Liver (tissue), 8 donors: ENCODE measurements at regions not wholly inside any gene's neighbourhood (a gene's known extent, or its start where the extent isn't known, plus 50 kb on each side); places are given as distances from the start of the nearest gene placed in this dataset.

Experiments used
- DNase-seq: peaks from one replicate; pipeline ENCODE4 v3.0.0-alpha.2; 2017; ENCODE audit warnings: low spot score
- H3K27ac ChIP-seq, 2 donors: one replicate each; pipeline ENCODE4 v1.7.0; 2013; ENCODE audit warnings: inconsistent platforms in 2 of 2, low read length in 2 of 2, control low read depth in 1 of 2, low read depth in 1 of 2, mild to moderate bottlenecking in 1 of 2
- H3K27me3 ChIP-seq, 4 donors: one replicate each; pipeline versions ENCODE4 v1.6.1 to v1.7.0; 2013; ENCODE audit warnings: low read length in 3 of 4, inconsistent platforms in 1 of 4, mild to moderate bottlenecking in 1 of 4, moderate library complexity in 1 of 4; ENCODE audit not compliant: control insufficient read depth in 4 of 4, insufficient read depth in 4 of 4
- H3K36me3 ChIP-seq, 4 donors: one replicate each; pipeline versions ENCODE4 v1.6.1 to v1.7.0; 2013; ENCODE audit warnings: low read length in 3 of 4, mild to moderate bottlenecking in 3 of 4, low read depth in 1 of 4, moderate library complexity in 1 of 4; ENCODE audit not compliant: control insufficient read depth in 4 of 4, insufficient read depth in 3 of 4
- H3K4me1 ChIP-seq, 4 donors: one replicate each; pipeline versions ENCODE4 v1.6.1 to v1.7.0; 2013; ENCODE audit warnings: low read length in 3 of 4, mild to moderate bottlenecking in 3 of 4, moderate library complexity in 1 of 4; ENCODE audit not compliant: control insufficient read depth in 4 of 4, insufficient read depth in 4 of 4
- H3K4me3 ChIP-seq, 3 donors: one replicate each; pipeline versions ENCODE4 v1.6.1 to v1.7.0; 2013; ENCODE audit warnings: low read length in 3 of 3, control low read depth in 1 of 3, low read depth in 1 of 3, mild to moderate bottlenecking in 1 of 3
- H3K9ac ChIP-seq, 2 donors: one replicate each; pipeline ENCODE4 v1.7.0; 2013; ENCODE audit warnings: low read length in 2 of 2, mild to moderate bottlenecking in 2 of 2, moderate library complexity in 2 of 2, control low read depth in 1 of 2, low read depth in 1 of 2
- H3K9me3 ChIP-seq, 4 donors: one replicate each; pipeline versions ENCODE4 v1.6.1 to v1.7.0; 2013; ENCODE audit warnings: low read length in 3 of 4; ENCODE audit not compliant: control insufficient read depth in 4 of 4
- EGR1 ChIP-seq, 2 donors: IDR thresholded peaks; 2 replicates each; pipeline ENCODE4 v1.6.1; 2016 to 2018; ENCODE audit warnings: antibody characterized with exemption in 2 of 2, low read depth in 2 of 2
- FOXA1 ChIP-seq: IDR thresholded peaks from 2 replicates; pipeline ENCODE4 v1.6.1; 2016; ENCODE audit warnings: antibody characterized with exemption
- FOXA2 ChIP-seq: IDR thresholded peaks from 2 replicates; pipeline ENCODE4 v1.6.1; 2016; ENCODE audit warnings: antibody characterized with exemption
- GABPA ChIP-seq, 2 donors: IDR thresholded peaks in 1 of 2; conservative IDR thresholded peaks in 1 of 2; 2 replicates each; pipeline ENCODE4 v1.6.1; 2016; ENCODE audit warnings: antibody characterized with exemption in 2 of 2, mild to moderate bottlenecking in 1 of 2, moderate library complexity in 1 of 2
- HNF4A ChIP-seq, 2 donors: conservative IDR thresholded peaks; 2 replicates each; pipeline ENCODE4 v1.6.1; 2016; ENCODE audit warnings: antibody characterized with exemption in 2 of 2, mild to moderate bottlenecking in 2 of 2
- HNF4G ChIP-seq: IDR thresholded peaks from 2 replicates; pipeline ENCODE4 v1.6.1; 2016; ENCODE audit warnings: antibody characterized with exemption
- JUND ChIP-seq, 2 donors: IDR thresholded peaks; 2 replicates each; pipeline ENCODE4 v1.6.1; 2016; ENCODE audit warnings: antibody characterized with exemption in 2 of 2
- NR2F2 ChIP-seq: IDR thresholded peaks from 2 replicates; pipeline ENCODE4 v1.6.1; 2016; ENCODE audit warnings: antibody characterized with exemption
- RAD21 ChIP-seq, 2 donors: IDR thresholded peaks; 2 replicates each; pipeline ENCODE4 v1.6.1; 2016; ENCODE audit warnings: antibody characterized with exemption in 2 of 2, mild to moderate bottlenecking in 2 of 2
- REST ChIP-seq: IDR thresholded peaks from 2 replicates; pipeline ENCODE4 v1.6.1; 2016; ENCODE audit warnings: antibody characterized with exemption, mild to moderate bottlenecking
- RXRA ChIP-seq, 2 donors: IDR thresholded peaks; 2 replicates each; pipeline ENCODE4 v1.6.1; 2017 to 2018; ENCODE audit warnings: antibody characterized with exemption in 2 of 2, mild to moderate bottlenecking in 1 of 2
- SP1 ChIP-seq: IDR thresholded peaks from 2 replicates; pipeline ENCODE4 v1.6.1; 2018; ENCODE audit warnings: antibody characterized with exemption, mild to moderate bottlenecking
- TAF1 ChIP-seq: conservative IDR thresholded peaks from 2 replicates; pipeline ENCODE4 v1.6.1; 2016; ENCODE audit warnings: antibody characterized with exemption, mild to moderate bottlenecking
- YY1 ChIP-seq: IDR thresholded peaks from 2 replicates; pipeline ENCODE4 v1.6.1; 2016; ENCODE audit warnings: antibody characterized with exemption, mild to moderate bottlenecking
- WGBS: extraction: QIAGEN DNeasy Blood & Tissue Kit; methylation state at CpG from one replicate; pipeline ENCODE4 v1.1.7; 2013; 5-methylcytosine and 5-hydroxymethylcytosine counted together
- TF ChIP-seq, protein P1 (sequence below): IDR thresholded peaks from 2 replicates; pipeline ENCODE4 v1.6.1; 2016; ENCODE audit warnings: antibody characterized with exemption
- TF ChIP-seq, protein P2 (sequence below): IDR thresholded peaks from 2 replicates; pipeline ENCODE4 v1.6.1; 2016; ENCODE audit warnings: antibody characterized with exemption
- TF ChIP-seq, protein P3 (sequence below): IDR thresholded peaks from 2 replicates; pipeline ENCODE4 v1.6.1; 2016; ENCODE audit warnings: antibody characterized with exemption
- TF ChIP-seq, protein P4 (sequence below): fragments of 150-350 bp; IDR thresholded peaks from 2 replicates; pipeline ENCODE4 v1.5.1; 2017; ENCODE audit warnings: improper control_type of control experiment, low read depth, low read length; ENCODE audit not compliant: missing input control
- donor health status: healthy.
- donor health status: healthy.
- donor health status: healthy.
- donor health status: healthy.
- donor health status: healthy.

GRCh38 chr1:67614511-67614934 lies 70.5 kb upstream of the GADD45A start (continued):
- TF ChIP-seq EGR1 (IDR thresholded peaks at IDR 0.05; ENCODE audit: low read depth in 2 of 2) = no peak
- no peak for TF ChIP-seq HNF4G
- TF ChIP-seq TAF1 = no peak

DNA sequence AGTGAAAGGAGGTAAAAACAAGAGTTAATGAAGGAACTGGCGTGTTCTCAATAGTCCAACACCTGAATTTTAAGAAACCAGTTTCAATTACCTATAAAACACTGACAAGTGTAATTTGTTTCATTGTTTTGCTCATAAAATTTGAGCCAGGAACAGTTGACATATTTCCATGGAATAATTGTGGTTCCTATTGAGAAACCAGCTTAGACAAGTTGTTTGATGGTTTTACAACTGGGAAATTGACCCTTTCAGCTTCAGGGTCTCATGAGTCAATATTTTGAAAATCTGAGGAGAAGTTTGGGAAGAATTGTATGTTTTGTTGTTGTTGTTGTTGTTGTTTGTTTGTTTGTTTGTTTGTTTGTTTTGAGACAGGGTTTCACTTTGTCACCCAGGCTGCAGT lies 69.1 kb upstream of the GADD45A start:
- Histone ChIP-seq H3K27ac (no peak overlapping the region), H3K4me1 (peaks cover 0 to 3% (median 0%) of the 10 kb centered on the region in 4 donors), H3K36me3 (no peaks in the 10 kb centered on the region), H3K9ac (no peak overlapping the region), H3K9me3 (no peaks in the 10 kb centered on the region), H3K4me3 (no peak overlapping the region), H3K27me3 (no peaks in the 10 kb centered on the region)
- TF ChIP-seq HNF4G (no peak), FOXA1 (no peak), RAD21 (IDR thresholded peaks at IDR 0.05) (no peak), YY1 (no peak), NR2F2 (no peak), RXRA (IDR thresholded peaks at IDR 0.05) (no peak), TAF1 (no peak), REST (no peak), FOXA2 (no peak), SP1 (no peak), EGR1 (IDR thresholded peaks at IDR 0.05; ENCODE audit: low read depth in 2 of 2) (no peak), HNF4A (conservative IDR thresholded peaks at IDR 0.05) (no peak), GABPA (IDR thresholded peaks at IDR 0.05 in 1 of 2, conservative IDR thresholded peaks at IDR 0.05 in 1 of 2) (no peak), JUND (IDR thresholded peaks at IDR 0.05) (no peak)
- TF ChIP-seq, protein P1, sequence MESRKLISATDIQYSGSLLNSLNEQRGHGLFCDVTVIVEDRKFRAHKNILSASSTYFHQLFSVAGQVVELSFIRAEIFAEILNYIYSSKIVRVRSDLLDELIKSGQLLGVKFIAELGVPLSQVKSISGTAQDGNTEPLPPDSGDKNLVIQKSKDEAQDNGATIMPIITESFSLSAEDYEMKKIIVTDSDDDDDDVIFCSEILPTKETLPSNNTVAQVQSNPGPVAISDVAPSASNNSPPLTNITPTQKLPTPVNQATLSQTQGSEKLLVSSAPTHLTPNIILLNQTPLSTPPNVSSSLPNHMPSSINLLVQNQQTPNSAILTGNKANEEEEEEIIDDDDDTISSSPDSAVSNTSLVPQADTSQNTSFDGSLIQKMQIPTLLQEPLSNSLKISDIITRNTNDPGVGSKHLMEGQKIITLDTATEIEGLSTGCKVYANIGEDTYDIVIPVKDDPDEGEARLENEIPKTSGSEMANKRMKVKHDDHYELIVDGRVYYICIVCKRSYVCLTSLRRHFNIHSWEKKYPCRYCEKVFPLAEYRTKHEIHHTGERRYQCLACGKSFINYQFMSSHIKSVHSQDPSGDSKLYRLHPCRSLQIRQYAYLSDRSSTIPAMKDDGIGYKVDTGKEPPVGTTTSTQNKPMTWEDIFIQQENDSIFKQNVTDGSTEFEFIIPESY = no peak
- TF ChIP-seq, protein P2, sequence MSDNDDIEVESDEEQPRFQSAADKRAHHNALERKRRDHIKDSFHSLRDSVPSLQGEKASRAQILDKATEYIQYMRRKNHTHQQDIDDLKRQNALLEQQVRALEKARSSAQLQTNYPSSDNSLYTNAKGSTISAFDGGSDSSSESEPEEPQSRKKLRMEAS = no peak
- TF ChIP-seq, protein P3, sequence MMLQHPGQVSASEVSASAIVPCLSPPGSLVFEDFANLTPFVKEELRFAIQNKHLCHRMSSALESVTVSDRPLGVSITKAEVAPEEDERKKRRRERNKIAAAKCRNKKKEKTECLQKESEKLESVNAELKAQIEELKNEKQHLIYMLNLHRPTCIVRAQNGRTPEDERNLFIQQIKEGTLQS = no peak
- TF ChIP-seq, protein P4, sequence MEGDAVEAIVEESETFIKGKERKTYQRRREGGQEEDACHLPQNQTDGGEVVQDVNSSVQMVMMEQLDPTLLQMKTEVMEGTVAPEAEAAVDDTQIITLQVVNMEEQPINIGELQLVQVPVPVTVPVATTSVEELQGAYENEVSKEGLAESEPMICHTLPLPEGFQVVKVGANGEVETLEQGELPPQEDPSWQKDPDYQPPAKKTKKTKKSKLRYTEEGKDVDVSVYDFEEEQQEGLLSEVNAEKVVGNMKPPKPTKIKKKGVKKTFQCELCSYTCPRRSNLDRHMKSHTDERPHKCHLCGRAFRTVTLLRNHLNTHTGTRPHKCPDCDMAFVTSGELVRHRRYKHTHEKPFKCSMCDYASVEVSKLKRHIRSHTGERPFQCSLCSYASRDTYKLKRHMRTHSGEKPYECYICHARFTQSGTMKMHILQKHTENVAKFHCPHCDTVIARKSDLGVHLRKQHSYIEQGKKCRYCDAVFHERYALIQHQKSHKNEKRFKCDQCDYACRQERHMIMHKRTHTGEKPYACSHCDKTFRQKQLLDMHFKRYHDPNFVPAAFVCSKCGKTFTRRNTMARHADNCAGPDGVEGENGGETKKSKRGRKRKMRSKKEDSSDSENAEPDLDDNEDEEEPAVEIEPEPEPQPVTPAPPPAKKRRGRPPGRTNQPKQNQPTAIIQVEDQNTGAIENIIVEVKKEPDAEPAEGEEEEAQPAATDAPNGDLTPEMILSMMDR = no peak
- 93% methylated on average over 1 of the region's 1 CpG for WGBS
- DNase-seq = no peak
